ENCODE measurements at regions not wholly inside any gene's neighbourhood (a gene's known extent, or its start where the extent isn't known, plus 50 kb on each side); places are given as distances from the start of the nearest gene placed in this dataset.

DNA sequence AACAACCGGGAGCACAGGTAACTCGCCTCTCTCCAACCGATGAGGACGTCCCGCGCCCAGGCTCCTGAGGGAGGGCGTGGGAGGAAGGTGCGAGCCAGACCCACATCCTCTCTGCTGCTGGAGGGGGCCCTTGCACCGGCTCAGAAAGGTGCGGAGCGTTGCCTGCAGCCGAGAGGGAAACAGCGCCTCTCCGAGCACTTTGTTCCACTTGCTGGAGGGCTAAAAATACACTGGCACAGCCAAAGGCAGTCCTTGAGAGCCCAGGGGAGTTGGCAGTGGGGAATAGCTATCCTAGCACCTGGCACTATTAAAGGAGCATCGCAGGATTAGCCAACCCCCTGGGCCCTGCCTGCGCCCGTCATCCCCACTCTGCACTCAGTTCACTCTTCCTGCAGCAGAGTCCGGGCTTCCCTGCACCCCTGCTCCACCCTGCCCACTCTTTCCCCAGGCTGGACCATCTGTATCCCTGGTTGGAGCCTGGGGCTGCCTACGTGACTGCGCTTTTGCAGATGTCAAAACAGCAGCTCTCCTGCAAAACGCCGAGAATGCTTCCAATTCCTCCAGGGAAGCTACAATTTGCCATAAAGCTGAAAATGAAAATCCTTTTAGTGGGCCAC is 108.9 kb downstream of the SNX5 start:
- TF ChIP-seq, protein P1, sequence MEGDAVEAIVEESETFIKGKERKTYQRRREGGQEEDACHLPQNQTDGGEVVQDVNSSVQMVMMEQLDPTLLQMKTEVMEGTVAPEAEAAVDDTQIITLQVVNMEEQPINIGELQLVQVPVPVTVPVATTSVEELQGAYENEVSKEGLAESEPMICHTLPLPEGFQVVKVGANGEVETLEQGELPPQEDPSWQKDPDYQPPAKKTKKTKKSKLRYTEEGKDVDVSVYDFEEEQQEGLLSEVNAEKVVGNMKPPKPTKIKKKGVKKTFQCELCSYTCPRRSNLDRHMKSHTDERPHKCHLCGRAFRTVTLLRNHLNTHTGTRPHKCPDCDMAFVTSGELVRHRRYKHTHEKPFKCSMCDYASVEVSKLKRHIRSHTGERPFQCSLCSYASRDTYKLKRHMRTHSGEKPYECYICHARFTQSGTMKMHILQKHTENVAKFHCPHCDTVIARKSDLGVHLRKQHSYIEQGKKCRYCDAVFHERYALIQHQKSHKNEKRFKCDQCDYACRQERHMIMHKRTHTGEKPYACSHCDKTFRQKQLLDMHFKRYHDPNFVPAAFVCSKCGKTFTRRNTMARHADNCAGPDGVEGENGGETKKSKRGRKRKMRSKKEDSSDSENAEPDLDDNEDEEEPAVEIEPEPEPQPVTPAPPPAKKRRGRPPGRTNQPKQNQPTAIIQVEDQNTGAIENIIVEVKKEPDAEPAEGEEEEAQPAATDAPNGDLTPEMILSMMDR (IDR thresholded peaks at IDR 0.05), result no peak
- no peak for TF ChIP-seq POLR2A (IDR thresholded peaks at IDR 0.05)

Measured in stomach (tissue), 4 donors.